ENCODE measurements at regions not wholly inside any gene's neighbourhood (a gene's known extent, or its start where the extent isn't known, plus 50 kb on each side); places are given as distances from the start of the nearest gene placed in this dataset.

GRCh38 chr2:46847185-46847710 is 68.4 kb downstream of the MCFD2 start:
- Histone ChIP-seq H3K36me3 (no peaks in the 10 kb centered on the region), H3K4me1 (peaks cover 10 to 63% (median 61%) of the 10 kb centered on the region in 4 donors), H3K27ac (peak overlapping the region; percentile 90 to 91), H3K4me3 (no peak overlapping the region), H3K9me3 (no peaks in the 10 kb centered on the region), H3K27me3 (no peaks in the 10 kb centered on the region)
- DNase-seq, result peak; percentile 91 to 96
- intact Hi-C loops (cut with DNase I; ENCODE audit: low total_unique reads), result no loop called here
- TF ChIP-seq CTCF (IDR thresholded peaks at IDR 0.05), result no peak

- H3K36me3 ChIP-seq, result no peaks in the 10 kb centered on the region
- no peak for TF ChIP-seq CTCF (IDR thresholded peaks at IDR 0.05)
- peak in 1 of 2 donors; percentile 17 for DNase-seq
- intact Hi-C loops (cut with DNase I; ENCODE audit: low total_unique reads), result no loop called here
- H3K4me1 ChIP-seq, result peaks cover 10 to 63% (median 61%) of the 10 kb centered on the region in 4 donors
- no peaks in the 10 kb centered on the region for H3K27me3 ChIP-seq
- H3K4me3 ChIP-seq, result no peak overlapping the region
- peak overlapping the region; percentile 90 to 91 for H3K27ac ChIP-seq
- no peaks in the 10 kb centered on the region for H3K9me3 ChIP-seq
Measured at GRCh38 chr2:46846536-46846935, 69.1 kb downstream of the MCFD2 start.

GRCh38 chr2:46845542-46846486 is 69.8 kb downstream of the MCFD2 start:
- Histone ChIP-seq H3K27me3 (no peaks in the 10 kb centered on the region), H3K9me3 (no peaks in the 10 kb centered on the region), H3K36me3 (no peaks in the 10 kb centered on the region), H3K4me3 (no peak overlapping the region), H3K4me1 (peaks cover 10 to 57% (median 56%) of the 10 kb centered on the region in 4 donors), H3K27ac (peak overlapping the region; percentile 90 to 91)
- peak in 1 of 2 donors; percentile 64 for DNase-seq
- TF ChIP-seq CTCF (IDR thresholded peaks at IDR 0.05), result no peak
- intact Hi-C loops (cut with DNase I; ENCODE audit: low total_unique reads), result no loop called here

- no peak overlapping the region for H3K27ac ChIP-seq
- no peak for TF ChIP-seq CTCF (IDR thresholded peaks at IDR 0.05)
- DNase-seq, result no peak
- no peaks in the 10 kb centered on the region for H3K9me3 ChIP-seq
- H3K4me1 ChIP-seq, result peaks cover 6 to 43% (median 42%) of the 10 kb centered on the region in 4 donors
- no peaks in the 10 kb centered on the region for H3K27me3 ChIP-seq
- H3K36me3 ChIP-seq, result no peaks in the 10 kb centered on the region
- H3K4me3 ChIP-seq, result no peak overlapping the region
- intact Hi-C loops (cut with DNase I; ENCODE audit: low total_unique reads), result no loop called here
Measured at GRCh38 chr2:46844443-46844842, 71.2 kb downstream of the MCFD2 start.

DNA sequence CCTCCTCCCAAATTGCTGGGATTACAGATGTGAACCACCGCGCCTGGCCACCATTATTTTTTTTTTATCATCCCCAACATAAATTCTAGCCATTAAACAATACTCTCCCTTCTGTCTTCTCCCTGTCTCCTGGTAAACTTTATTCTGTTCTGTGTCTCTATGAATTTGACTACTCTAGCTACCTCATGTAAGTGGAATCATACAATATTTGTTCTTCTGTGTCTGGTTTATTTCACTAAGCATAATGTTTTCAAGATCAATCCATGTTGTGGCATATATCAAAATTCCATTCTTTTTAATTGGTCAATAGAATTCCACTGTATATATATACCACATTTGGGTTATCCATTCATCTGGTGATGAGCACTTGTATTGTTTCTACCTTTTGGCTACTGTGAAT is 71.6 kb downstream of the MCFD2 start:
- Histone ChIP-seq H3K4me1 (peaks cover 6 to 39% (median 38%) of the 10 kb centered on the region in 4 donors), H3K27ac (no peak overlapping the region), H3K9me3 (no peaks in the 10 kb centered on the region), H3K4me3 (no peak overlapping the region), H3K36me3 (no peaks in the 10 kb centered on the region), H3K27me3 (no peaks in the 10 kb centered on the region)
- DNase-seq, result no peak
- TF ChIP-seq CTCF (IDR thresholded peaks at IDR 0.05), result no peak
- intact Hi-C loops (cut with DNase I; ENCODE audit: low total_unique reads), result no loop called here

Data from tibial artery (tissue), 4 donors.